GM12892 (cell line): ENCODE measurements at regions not wholly inside any gene's neighbourhood (a gene's known extent, or its start where the extent isn't known, plus 50 kb on each side); places are given as distances from the start of the nearest gene placed in this dataset.

Source experiments
- POLR2A ChIP-seq: IDR thresholded peaks from 2 replicates; pipeline ENCODE4 v1.6.1; 2011; ENCODE audit warnings: low read depth, low read length, control low read depth
- POLR2AphosphoS5 ChIP-seq: IDR thresholded peaks from 2 replicates; pipeline ENCODE4 v1.6.1; 2011; ENCODE audit warnings: low read depth, low read length, control low read depth
- TAF1 ChIP-seq: IDR thresholded peaks from 2 replicates; pipeline ENCODE4 v1.6.1; 2011; ENCODE audit warnings: low read depth, mild to moderate bottlenecking, control low read depth, low read length, borderline replicate concordance

DNA sequence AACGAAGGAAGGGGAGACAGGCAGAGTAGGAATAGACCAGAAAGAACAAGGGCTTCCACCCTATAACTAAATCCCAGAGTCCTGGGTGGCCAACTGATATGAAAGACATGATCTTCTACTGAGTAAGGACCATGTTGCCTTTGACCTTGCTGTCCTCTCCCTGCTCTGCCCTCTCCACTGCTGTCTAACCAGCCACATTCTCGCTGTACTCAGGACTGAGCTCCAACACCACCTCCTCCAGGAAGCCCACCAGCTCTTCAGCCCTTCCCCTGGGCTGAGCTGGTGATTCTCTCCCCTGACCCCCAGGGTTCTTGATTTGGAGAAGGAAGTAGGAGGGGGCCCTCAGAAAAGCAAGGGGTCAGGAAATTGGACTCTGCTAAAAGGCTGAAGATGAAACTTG lies 159.2 kb downstream of the DICER1 start:
- TF ChIP-seq POLR2A (no peak), POLR2AphosphoS5 (no peak), TAF1 (no peak)
